ENCODE measurements at regions not wholly inside any gene's neighbourhood (a gene's known extent, or its start where the extent isn't known, plus 50 kb on each side); places are given as distances from the start of the nearest gene placed in this dataset.

DNA sequence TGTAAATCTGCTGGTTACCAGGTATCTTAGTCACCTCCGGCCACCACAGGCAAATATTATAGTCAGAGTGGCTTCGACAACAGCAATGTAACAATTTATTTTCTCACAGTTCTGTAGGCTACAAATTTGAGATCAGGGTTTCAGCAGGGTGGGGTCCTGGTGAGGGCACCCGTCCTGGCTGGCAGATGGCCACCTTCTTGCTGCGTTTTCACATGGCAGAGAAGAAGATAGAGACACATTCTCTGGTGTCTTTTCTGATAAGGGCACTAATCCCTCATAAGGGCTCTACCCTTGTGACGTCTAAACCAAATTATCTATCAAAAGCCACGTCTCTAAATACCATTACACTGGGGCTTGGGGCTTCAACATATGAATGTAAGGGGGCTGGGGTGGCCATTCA is 843.2 kb upstream of the FANCL start:
- DNase-seq: no peak

- DNase-seq: no peak
These were observed 842.1 kb upstream of the FANCL start for GRCh38 chr2:59083075-59083828.

DNA sequence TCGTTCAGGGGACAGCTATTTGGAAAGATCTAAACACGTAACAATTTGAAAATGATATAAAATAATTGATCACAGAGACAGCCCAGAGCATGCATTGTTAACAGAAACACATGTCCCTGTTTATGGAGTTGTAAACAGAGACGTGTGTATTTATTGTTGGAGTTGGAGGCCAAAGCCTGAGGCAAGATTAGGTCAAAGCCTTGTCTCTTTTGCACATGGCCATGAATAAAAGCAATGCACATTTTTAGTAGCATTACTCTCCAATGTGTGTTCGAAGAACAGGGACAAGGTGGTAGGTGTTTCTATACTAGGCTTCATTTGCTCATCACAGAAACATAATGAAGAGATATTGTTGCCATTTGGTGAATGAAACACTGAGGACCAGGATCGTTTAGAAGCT is 841.5 kb upstream of the FANCL start:
- no peak for DNase-seq

- DNase-seq: no peak
These were observed 839.5 kb upstream of the FANCL start for GRCh38 chr2:59080451-59081181.

DNA sequence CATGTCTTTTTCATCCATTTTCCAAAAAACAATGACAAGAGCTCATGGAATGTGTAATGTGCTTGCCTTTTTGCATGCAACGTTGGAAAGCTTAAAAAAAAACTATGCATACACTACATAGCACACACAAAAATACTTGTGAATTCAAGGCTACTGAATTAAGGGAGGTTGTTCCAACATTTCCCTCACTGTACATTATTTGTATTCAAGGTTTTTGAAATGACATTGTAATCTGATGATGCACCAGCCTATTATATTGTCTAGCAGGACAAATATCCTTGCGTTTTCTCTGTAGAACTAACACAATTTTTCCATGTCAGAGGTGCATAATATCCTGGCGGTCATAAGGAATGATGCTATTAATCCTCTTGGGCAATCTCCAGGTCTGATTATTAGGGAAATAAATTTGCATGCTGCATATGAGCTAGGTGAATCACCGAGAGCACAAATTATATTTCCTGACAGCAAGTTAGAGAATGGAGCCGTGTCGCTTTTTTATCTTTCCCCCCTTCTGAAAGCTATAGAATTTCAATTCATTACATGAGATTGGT is 836.9 kb upstream of the FANCL start:
- no peak for DNase-seq

DNA sequence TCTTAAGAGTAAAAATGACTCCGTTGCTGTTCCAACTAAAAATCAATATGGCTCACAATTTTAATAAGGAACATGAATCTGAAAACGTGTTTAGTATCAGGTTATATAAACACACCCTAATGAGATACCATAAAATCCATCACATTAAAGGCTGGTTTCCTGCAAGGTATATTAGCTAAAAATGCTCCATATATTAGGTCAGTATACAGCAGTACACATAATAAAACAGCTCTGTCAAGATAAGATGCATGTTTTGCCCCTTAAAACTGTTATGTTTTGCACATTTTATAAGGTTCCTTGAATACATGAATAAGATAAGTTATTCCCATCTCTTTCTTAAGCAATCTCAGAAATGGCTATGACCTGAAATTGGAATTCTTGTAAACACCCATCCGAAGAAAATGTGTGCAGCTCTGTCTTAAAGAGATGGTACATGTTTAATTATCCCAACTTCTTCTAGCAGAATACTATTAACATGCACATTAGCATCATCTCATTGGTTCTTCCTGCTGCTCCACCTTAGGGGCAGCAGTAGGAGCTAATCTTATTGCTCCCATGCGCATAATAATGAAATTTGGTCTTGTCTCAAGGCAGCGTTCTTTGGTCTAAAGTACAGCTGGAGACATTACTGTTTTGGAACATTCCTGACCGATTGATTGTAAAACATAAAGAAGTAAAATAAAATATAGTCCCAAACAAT is 836.1 kb upstream of the FANCL start:
- no peak for DNase-seq

DNA sequence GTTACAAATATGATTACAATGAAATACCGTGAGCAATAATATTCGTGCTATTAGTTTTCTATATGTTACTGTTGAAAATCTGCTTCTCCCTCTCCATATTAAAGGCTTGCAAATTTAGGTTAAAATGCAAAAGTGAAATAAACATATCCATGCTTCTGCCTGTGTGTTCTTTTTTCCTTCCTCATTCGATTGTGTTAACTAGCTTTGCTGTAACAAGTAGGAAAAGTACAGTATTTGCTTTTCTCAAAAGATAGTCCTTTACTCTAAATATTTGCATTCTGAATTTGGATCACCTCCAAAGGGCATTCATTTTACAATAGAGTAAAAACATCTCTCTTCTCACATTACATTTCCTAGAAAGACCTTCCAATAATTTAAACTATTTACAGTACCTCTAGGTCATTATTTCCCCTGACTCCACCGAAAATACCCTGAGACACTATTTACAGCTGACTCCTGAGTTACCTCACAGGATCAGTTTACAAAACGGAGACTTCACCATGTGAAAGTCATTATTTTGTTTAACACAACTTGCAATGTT is 835.0 kb upstream of the FANCL start:
- no peak for DNase-seq

DNA sequence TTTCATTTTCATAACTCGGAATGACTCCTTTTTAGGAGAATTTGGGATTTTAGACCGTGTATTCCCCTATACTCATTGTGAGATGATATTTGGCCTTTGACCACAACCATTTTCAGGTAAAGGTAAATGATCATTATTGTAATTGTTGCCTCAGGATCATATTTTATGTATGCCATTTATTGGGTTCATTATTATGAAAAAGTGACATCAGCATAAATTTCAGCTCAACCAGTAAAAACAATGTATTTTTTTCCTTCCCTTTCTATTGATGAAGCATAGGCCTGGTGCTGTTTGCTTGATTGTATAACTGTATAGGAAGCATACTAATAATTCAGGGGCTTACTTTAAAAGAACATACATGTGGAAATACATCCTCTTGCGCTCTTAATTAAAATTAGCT is 832.9 kb upstream of the FANCL start:
- no peak for DNase-seq

GRCh38 chr2:59073286-59073685 is 832.2 kb upstream of the FANCL start:
- no peak for DNase-seq

GRCh38 chr2:59068255-59068654 is 827.1 kb upstream of the FANCL start:
- no peak for DNase-seq

- no peak for DNase-seq
These were observed 825.8 kb upstream of the FANCL start for GRCh38 chr2:59066787-59067399.

DNA sequence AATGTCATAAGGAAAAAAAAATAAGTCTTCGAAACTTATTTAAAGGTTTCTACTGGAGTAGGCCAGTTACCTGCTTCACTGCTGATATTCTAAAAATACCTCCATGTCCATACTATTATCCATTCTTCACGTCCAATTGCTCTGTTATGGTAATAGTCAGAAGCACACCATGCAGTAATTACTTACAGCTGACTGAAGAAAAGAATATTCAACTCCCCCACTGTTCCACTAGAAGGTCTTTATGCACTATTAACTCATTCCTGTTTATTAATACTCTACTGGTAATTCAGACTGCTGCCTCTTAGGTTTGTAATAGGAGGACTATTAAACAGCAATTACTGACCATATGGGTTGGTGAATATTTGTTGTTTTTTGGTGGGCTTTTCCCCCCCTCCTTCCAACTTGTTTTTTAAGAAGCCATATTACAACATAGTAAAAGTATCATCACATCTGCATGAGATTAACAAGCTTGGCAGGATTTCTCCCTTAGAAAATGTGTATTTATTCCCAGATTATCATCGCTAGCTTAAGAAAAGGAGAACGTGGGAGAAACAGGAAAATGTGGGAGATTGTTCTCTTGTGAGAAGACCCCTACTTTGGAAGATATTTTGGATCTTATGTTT is 806.4 kb upstream of the FANCL start:
- DNase-seq: no peak

DNA sequence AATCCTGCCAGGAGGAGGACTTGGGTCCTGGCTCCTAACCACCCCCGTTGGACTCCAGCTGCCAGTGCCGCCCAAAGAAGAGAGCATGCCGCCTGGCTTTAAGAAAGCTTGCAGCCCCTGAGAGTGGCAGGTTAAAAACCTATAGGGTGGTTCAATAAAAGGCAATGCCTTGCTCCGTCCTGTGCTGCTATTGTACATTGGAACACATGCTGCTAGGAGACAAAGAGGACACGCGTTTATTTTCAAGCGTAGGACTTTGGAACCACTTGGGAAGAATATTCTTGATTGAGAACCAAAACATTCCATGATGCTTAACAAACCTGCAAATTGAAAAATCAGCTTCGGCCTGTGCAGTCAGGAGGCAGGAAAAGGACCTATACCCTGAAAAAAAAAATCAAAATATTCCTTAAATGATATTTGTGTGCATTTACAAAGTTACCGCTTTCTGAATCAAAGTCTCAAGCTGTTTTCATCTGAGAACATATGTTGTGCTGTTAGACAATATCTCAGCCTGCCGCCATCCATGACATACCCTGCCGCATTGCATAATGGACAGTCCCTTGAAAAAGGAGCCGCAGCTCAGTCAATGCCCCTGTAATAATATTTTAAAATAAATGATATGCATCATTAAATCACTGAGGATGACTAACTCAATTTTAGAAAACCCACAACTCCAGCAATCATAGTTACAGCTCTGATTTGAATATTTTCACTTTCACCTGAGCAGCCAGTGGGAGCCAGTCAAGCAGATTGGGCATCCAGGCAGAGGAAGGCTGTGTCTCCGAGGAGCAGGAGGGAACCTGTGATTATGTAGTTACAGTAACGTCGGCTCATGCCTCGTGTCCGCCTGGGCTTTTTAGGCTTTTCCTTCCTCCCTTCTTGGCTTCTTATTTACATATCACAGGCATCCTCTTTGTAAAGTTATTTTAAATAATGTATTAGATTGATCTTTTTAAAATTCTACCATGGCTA is 805.6 kb upstream of the FANCL start:
- no peak for DNase-seq

DNA sequence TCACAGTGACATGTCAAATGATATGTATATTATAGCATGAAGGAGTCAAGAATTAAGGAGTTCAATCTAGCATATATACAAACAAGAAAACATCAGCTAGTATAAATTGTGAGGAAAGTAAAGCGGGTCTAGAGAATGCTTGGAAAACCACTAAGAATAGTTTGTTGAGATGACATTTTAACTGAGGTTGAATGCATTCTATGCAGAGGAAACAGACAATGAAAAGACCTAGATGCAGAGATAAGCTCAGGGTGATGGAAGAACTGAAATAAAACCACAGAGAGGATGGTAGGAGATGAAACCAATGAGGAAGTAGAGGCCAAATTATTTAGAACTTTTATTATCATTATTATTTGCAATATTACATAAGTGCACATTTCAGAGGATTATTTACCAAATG is 803.6 kb upstream of the FANCL start:
- no peak for DNase-seq

GRCh38 chr2:59041139-59041538 is 800.0 kb upstream of the FANCL start:
- DNase-seq: no peak

- no peak for DNase-seq
These were observed 793.7 kb upstream of the FANCL start for GRCh38 chr2:59034837-59035236.

DNA sequence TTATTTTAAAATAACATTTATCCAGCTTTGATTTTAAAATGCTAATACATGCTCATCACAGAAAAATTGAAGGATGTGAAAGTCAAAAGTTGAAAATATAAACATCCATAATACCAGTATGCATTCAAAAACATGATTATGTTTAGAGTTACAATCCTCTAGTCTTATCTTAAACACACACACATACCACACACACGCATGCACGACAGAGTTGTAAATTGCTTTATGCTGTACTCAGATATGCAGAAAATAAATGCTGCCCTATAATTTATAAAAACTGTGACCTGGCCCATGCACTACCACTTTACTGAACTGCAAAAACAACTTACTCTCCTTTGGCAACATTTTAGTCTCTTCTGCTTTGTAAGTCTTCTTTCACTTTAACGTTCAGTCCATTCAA is 793.0 kb upstream of the FANCL start:
- no peak for DNase-seq

- no peak for DNase-seq
These were observed 792.5 kb upstream of the FANCL start for GRCh38 chr2:59033661-59034060.

GRCh38 chr2:59032499-59032898 is 791.4 kb upstream of the FANCL start:
- no peak for DNase-seq

- no peak for DNase-seq
These were observed 787.9 kb upstream of the FANCL start for GRCh38 chr2:59029058-59029457.

- DNase-seq: no peak
These were observed 786.2 kb upstream of the FANCL start for GRCh38 chr2:59027320-59027719.

Measured in Kasumi-1 (cell line).